ENCODE measurements at regions not wholly inside any gene's neighbourhood (a gene's known extent, or its start where the extent isn't known, plus 50 kb on each side); places are given as distances from the start of the nearest gene placed in this dataset.
A peak's percentile ranks its signal among the peaks of the same experiment; 100 is the strongest.

DNA sequence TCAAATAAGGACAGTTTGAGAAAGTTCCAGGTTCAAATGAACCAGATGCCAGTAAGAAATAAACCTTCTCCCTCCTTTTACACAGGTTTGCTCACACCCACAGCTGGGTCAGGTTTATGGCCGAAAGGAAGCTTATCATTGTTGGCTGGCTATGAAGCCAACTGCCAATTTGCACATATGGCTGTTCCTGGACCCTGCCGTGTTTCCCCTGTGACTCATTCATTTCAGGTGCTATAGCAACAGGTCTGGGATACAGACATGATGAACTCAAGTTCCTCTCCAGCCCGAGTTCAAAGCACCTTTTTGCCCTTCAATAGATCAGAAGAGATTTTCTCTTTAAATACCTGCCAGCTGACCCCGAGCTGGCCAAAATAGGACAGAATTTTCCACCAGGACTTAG lies 134.4 kb upstream of the SMYD2 start:
- TF ChIP-seq, protein P1, sequence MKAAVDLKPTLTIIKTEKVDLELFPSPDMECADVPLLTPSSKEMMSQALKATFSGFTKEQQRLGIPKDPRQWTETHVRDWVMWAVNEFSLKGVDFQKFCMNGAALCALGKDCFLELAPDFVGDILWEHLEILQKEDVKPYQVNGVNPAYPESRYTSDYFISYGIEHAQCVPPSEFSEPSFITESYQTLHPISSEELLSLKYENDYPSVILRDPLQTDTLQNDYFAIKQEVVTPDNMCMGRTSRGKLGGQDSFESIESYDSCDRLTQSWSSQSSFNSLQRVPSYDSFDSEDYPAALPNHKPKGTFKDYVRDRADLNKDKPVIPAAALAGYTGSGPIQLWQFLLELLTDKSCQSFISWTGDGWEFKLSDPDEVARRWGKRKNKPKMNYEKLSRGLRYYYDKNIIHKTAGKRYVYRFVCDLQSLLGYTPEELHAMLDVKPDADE (IDR thresholded peaks at IDR 0.05) = no peak
- no peak for TF ChIP-seq EZH2phosphoT487 (IDR thresholded peaks at IDR 0.05; ENCODE audit: unreplicated experiment)
- TF ChIP-seq, protein P2, sequence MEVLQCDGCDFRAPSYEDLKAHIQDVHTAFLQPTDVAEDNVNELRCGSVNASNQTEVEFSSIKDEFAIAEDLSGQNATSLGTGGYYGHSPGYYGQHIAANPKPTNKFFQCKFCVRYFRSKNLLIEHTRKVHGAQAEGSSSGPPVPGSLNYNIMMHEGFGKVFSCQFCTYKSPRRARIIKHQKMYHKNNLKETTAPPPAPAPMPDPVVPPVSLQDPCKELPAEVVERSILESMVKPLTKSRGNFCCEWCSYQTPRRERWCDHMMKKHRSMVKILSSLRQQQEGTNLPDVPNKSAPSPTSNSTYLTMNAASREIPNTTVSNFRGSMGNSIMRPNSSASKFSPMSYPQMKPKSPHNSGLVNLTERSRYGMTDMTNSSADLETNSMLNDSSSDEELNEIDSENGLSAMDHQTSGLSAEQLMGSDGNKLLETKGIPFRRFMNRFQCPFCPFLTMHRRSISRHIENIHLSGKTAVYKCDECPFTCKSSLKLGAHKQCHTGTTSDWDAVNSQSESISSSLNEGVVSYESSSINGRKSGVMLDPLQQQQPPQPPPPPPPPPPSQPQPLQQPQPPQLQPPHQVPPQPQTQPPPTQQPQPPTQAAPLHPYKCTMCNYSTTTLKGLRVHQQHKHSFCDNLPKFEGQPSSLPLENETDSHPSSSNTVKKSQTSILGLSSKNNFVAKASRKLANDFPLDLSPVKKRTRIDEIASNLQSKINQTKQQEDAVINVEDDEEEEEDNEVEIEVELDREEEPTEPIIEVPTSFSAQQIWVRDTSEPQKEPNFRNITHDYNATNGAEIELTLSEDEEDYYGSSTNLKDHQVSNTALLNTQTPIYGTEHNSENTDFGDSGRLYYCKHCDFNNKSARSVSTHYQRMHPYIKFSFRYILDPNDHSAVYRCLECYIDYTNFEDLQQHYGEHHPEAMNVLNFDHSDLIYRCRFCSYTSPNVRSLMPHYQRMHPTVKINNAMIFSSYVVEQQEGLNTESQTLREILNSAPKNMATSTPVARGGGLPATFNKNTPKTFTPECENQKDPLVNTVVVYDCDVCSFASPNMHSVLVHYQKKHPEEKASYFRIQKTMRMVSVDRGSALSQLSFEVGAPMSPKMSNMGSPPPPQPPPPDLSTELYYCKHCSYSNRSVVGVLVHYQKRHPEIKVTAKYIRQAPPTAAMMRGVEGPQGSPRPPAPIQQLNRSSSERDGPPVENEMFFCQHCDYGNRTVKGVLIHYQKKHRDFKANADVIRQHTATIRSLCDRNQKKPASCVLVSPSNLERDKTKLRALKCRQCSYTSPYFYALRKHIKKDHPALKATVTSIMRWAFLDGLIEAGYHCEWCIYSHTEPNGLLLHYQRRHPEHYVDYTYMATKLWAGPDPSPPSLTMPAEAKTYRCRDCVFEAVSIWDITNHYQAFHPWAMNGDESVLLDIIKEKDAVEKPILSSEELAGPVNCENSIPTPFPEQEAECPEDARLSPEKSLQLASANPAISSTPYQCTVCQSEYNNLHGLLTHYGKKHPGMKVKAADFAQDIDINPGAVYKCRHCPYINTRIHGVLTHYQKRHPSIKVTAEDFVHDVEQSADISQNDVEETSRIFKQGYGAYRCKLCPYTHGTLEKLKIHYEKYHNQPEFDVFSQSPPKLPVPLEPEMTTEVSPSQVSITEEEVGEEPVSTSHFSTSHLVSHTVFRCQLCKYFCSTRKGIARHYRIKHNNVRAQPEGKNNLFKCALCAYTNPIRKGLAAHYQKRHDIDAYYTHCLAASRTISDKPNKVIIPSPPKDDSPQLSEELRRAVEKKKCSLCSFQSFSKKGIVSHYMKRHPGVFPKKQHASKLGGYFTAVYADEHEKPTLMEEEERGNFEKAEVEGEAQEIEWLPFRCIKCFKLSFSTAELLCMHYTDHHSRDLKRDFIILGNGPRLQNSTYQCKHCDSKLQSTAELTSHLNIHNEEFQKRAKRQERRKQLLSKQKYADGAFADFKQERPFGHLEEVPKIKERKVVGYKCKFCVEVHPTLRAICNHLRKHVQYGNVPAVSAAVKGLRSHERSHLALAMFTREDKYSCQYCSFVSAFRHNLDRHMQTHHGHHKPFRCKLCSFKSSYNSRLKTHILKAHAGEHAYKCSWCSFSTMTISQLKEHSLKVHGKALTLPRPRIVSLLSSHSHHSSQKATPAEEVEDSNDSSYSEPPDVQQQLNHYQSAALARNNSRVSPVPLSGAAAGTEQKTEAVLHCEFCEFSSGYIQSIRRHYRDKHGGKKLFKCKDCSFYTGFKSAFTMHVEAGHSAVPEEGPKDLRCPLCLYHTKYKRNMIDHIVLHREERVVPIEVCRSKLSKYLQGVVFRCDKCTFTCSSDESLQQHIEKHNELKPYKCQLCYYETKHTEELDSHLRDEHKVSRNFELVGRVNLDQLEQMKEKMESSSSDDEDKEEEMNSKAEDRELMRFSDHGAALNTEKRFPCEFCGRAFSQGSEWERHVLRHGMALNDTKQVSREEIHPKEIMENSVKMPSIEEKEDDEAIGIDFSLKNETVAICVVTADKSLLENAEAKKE (CRISPR knock-in tag; IDR thresholded peaks at IDR 0.05) = no peak
- TF ChIP-seq, protein P3, sequence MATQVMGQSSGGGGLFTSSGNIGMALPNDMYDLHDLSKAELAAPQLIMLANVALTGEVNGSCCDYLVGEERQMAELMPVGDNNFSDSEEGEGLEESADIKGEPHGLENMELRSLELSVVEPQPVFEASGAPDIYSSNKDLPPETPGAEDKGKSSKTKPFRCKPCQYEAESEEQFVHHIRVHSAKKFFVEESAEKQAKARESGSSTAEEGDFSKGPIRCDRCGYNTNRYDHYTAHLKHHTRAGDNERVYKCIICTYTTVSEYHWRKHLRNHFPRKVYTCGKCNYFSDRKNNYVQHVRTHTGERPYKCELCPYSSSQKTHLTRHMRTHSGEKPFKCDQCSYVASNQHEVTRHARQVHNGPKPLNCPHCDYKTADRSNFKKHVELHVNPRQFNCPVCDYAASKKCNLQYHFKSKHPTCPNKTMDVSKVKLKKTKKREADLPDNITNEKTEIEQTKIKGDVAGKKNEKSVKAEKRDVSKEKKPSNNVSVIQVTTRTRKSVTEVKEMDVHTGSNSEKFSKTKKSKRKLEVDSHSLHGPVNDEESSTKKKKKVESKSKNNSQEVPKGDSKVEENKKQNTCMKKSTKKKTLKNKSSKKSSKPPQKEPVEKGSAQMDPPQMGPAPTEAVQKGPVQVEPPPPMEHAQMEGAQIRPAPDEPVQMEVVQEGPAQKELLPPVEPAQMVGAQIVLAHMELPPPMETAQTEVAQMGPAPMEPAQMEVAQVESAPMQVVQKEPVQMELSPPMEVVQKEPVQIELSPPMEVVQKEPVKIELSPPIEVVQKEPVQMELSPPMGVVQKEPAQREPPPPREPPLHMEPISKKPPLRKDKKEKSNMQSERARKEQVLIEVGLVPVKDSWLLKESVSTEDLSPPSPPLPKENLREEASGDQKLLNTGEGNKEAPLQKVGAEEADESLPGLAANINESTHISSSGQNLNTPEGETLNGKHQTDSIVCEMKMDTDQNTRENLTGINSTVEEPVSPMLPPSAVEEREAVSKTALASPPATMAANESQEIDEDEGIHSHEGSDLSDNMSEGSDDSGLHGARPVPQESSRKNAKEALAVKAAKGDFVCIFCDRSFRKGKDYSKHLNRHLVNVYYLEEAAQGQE (IDR thresholded peaks at IDR 0.05; ENCODE audit: unreplicated experiment) = no peak
- TF ChIP-seq JUNB (IDR thresholded peaks at IDR 0.05; ENCODE audit: unreplicated experiment) = no peak
- no peak for TF ChIP-seq POLR2AphosphoS5 (IDR thresholded peaks at IDR 0.05; ENCODE audit: low read depth)
- no peak for TF ChIP-seq ZNF114 (CRISPR knock-in tag; IDR thresholded peaks at IDR 0.05)
- TF ChIP-seq CREB1 (CRISPR knock-in tag; IDR thresholded peaks at IDR 0.05; ENCODE audit: low read depth) = no peak
- no peak for TF ChIP-seq STAT1 (IDR thresholded peaks at IDR 0.05; ENCODE audit: unreplicated experiment)
- TF ChIP-seq, protein P4, sequence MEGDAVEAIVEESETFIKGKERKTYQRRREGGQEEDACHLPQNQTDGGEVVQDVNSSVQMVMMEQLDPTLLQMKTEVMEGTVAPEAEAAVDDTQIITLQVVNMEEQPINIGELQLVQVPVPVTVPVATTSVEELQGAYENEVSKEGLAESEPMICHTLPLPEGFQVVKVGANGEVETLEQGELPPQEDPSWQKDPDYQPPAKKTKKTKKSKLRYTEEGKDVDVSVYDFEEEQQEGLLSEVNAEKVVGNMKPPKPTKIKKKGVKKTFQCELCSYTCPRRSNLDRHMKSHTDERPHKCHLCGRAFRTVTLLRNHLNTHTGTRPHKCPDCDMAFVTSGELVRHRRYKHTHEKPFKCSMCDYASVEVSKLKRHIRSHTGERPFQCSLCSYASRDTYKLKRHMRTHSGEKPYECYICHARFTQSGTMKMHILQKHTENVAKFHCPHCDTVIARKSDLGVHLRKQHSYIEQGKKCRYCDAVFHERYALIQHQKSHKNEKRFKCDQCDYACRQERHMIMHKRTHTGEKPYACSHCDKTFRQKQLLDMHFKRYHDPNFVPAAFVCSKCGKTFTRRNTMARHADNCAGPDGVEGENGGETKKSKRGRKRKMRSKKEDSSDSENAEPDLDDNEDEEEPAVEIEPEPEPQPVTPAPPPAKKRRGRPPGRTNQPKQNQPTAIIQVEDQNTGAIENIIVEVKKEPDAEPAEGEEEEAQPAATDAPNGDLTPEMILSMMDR (conservative IDR thresholded peaks at IDR 0.05; ENCODE audit: low read depth in 2 of 2) = no peak
- no peak for TF ChIP-seq ZNF331 (CRISPR knock-in tag; IDR thresholded peaks at IDR 0.05; ENCODE audit: low read depth)
- TF ChIP-seq NANOG (IDR thresholded peaks at IDR 0.05; ENCODE audit: borderline replicate concordance) = no peak
- TF ChIP-seq EZH2 (IDR thresholded peaks at IDR 0.05; ENCODE audit: low read depth, unreplicated experiment) = no peak
- no peaks in the 10 kb centered on the region for H3K9me3 Mint-ChIP-seq
- Histone ChIP-seq H2AFZ (0 out of 2 replicates have a peak overlapping the region, but pooled peaks have one; percentile 39), H3K9me2 (ENCODE audit: insufficient read depth) (peaks cover 5% of the 10 kb centered on the region), H3K4me2 (no peak overlapping the region), H4K20me1 (replicated peaks; ENCODE audit: insufficient read depth) (no peaks in the 10 kb centered on the region), H3K27me3 (ENCODE audit: insufficient read depth) (no peaks in the 10 kb centered on the region), H3K79me2 (replicated peaks; ENCODE audit: insufficient read depth) (no peaks in the 10 kb centered on the region), H3K4me1 (ENCODE audit: insufficient read depth) (peaks cover 9% of the 10 kb centered on the region; the same call in 1 of the 2 replicates), H3K4me3 (no peak overlapping the region), H3K27ac (ENCODE audit: low read depth) (no peak overlapping the region), H3K36me3 (ENCODE audit: insufficient read depth) (no peaks in the 10 kb centered on the region), H3F3A (replicated peaks; ENCODE audit: low read depth) (no peaks in the 10 kb centered on the region)
- ATAC-seq = no peak
- H3K27ac Mint-ChIP-seq = no peak overlapping the region; the same call in 1 of the 2 replicates
- H3K4me3 Mint-ChIP-seq = no peak overlapping the region
- H3K4me1 Mint-ChIP-seq = peaks cover 19% of the 10 kb centered on the region
- no peak for DNase-seq (ENCODE audit: low spot score)
- H3K27me3 Mint-ChIP-seq (ENCODE audit: insufficient read depth, low read depth, poor library complexity) = peaks cover 4% of the 10 kb centered on the region
- no peaks in the 10 kb centered on the region for H3K36me3 Mint-ChIP-seq (ENCODE audit: low read depth)

All from GM23338 (cell line).